ENCODE measurements at regions not wholly inside any gene's neighbourhood (a gene's known extent, or its start where the extent isn't known, plus 50 kb on each side); places are given as distances from the start of the nearest gene placed in this dataset.

DNA sequence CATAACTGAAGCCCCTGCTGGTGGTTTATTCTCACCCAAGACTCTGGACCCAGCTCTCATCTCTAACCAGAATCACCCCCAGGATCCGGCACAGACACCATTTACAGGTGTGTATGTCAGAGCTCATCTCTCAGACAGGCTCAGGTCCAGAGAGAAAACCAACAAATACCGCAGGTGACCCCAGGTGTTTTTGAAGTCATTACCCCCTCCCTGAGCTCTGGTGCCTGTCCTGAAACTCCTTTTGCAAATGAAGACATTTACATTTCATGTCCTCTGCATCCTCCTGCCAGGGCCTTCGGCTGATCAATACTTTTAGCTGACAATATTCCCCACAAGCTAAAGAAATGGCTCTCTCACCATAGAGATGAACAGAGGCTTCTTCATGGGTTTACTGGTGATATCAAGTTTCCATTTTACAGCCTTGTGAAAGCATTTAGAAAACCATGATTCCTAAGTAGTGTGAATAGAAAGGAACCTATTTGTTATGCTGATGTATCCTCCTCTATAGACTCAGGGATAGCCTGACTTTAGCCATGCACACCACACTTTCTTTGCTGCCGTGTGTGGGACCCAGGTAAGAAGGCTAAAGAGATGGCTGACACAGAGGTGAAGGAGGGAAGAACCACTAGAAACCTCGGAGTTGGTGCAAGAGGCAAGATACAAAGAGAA lies 131.3 kb downstream of the KCTD15 start:
- no peak overlapping the region for H3K4me3 ChIP-seq (ENCODE audit: low read length)
- TF ChIP-seq CTCF (conservative IDR thresholded peaks at IDR 0.05; ENCODE audit: low read depth, low read length): no peak
- DNase-seq (ENCODE audit: low read depth): no peak

- no peak overlapping the region for H3K4me3 ChIP-seq (ENCODE audit: low read length)
- no peak for TF ChIP-seq CTCF (conservative IDR thresholded peaks at IDR 0.05; ENCODE audit: low read depth, low read length)
- no peak for DNase-seq (ENCODE audit: low read depth)
These were observed 131.8 kb downstream of the KCTD15 start for GRCh38 chr19:33928458-33928950.

GRCh38 chr19:33933931-33934330 lies 137.3 kb downstream of the KCTD15 start:
- no peak for DNase-seq (ENCODE audit: low read depth)
- TF ChIP-seq CTCF (conservative IDR thresholded peaks at IDR 0.05; ENCODE audit: low read depth, low read length): no peak
- H3K4me3 ChIP-seq (ENCODE audit: low read length): no peak overlapping the region

- H3K4me3 ChIP-seq (ENCODE audit: low read length): no peak overlapping the region
- no peak for TF ChIP-seq CTCF (conservative IDR thresholded peaks at IDR 0.05; ENCODE audit: low read depth, low read length)
- no peak for DNase-seq (ENCODE audit: low read depth)
These were observed 142.2 kb downstream of the KCTD15 start for GRCh38 chr19:33938821-33939220.

DNA sequence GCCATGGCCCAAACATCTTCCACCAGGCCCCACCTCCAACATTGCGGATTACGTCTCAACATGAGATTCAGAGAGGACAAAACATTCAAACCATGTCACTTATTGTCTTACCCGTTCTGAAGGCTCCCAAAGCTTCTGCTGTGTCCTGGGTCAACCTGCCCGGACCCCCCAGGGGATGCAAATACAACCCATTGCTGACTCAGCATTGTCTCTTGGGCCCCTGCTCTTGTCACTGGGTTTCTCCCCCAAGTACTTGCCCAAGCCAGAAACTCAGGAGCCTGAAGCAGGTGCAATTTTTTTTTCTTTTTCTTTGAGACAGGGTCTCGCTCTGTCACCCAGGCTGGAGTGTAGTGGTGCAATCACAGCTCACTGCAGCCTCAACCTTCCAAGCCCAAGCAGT lies 144.5 kb downstream of the KCTD15 start:
- no peak for TF ChIP-seq CTCF (conservative IDR thresholded peaks at IDR 0.05; ENCODE audit: low read depth, low read length)

DNA sequence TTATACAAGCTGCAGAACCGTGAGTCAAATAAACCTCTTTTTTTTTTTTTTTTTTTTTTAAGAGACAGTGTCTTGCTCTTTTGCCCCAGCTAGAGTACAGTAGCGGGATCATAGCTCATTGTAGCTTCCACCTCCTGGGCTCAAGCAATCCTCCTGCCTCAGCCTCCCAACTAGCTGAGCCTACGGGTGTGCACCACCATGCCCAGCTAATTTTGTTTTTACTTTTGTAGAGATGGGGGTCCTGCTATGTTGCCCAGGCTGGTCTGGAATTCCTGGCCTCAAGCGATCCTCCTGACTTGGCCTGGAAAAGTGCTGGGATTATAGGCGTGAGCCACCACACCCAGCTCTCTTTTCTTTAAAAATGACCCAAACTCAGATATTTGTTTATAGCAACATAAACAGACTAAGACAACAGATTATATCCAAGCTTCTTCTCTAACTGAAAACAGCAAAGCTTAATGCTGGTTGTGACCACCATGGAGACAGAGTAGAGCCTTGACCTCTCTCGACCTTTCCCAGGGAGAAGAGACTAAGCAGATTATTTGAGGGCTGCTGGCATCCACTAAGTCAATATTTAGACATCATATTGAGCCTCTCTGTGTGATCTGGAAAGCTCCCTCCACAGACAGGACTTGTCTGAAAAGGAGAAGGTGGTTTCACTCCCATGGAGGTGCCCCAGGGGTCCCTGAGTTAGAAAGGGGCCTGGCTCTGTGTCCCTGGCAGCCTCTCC lies 150.0 kb downstream of the KCTD15 start:
- H3K4me3 ChIP-seq (ENCODE audit: low read length): no peak overlapping the region
- TF ChIP-seq CTCF (conservative IDR thresholded peaks at IDR 0.05; ENCODE audit: low read depth, low read length): no peak
- no peak for DNase-seq (ENCODE audit: low read depth)

More for the DNA sequence above, 144.5 kb downstream of the KCTD15 start:
- DNase-seq (ENCODE audit: low read depth): no peak
- no peak overlapping the region for H3K4me3 ChIP-seq (ENCODE audit: low read length)
